ENCODE measurements at regions not wholly inside any gene's neighbourhood (a gene's known extent, or its start where the extent isn't known, plus 50 kb on each side); places are given as distances from the start of the nearest gene placed in this dataset.

DNA sequence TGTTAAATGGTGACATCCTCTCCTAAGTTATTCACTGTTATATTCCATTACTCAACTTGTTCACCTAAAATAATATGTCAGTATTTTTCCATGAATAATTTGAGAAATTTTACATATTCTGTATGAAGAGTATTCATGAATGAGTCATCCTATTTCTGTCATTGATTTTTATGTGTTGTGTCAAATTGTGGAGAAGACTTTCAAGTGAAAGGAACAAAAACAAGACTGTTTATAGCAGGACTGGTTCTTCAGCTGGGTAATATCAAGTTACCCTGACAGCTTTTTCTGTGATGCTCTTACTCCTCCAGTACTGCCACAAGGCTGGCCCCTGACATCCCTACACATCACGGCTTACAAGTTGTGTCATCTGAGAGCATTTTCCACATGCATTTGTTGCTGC is 847.7 kb downstream of the NCAM2 start:
- Mint-ChIP-seq H3K27ac (no peak overlapping the region), H3K36me3 (no peaks in the 10 kb centered on the region), H3K9me3 (no peaks in the 10 kb centered on the region), H3K27me3 (no peaks in the 10 kb centered on the region), H3K4me3 (no peak overlapping the region), H3K4me1 (ENCODE audit: unreplicated experiment) (no peaks in the 10 kb centered on the region)
- DNase-seq (ENCODE audit: extremely low spot score, unreplicated experiment), result no peak
- no peak for TF ChIP-seq CTCF (conservative IDR thresholded peaks at IDR 0.05)

GRCh38 chr21:21851205-21851604 is 853.0 kb downstream of the NCAM2 start:
- Mint-ChIP-seq H3K4me3 (no peak overlapping the region), H3K9me3 (peaks cover 5% of the 10 kb centered on the region), H3K36me3 (no peaks in the 10 kb centered on the region), H3K27me3 (no peaks in the 10 kb centered on the region), H3K27ac (no peak overlapping the region), H3K4me1 (ENCODE audit: unreplicated experiment) (no peaks in the 10 kb centered on the region)
- TF ChIP-seq CTCF (conservative IDR thresholded peaks at IDR 0.05), result no peak
- DNase-seq (ENCODE audit: extremely low spot score, unreplicated experiment), result no peak

- no peaks in the 10 kb centered on the region for H3K4me1 Mint-ChIP-seq (ENCODE audit: unreplicated experiment)
- peaks cover 5% of the 10 kb centered on the region for H3K9me3 Mint-ChIP-seq
- no peaks in the 10 kb centered on the region for H3K27me3 Mint-ChIP-seq
- TF ChIP-seq CTCF (conservative IDR thresholded peaks at IDR 0.05), result no peak
- H3K27ac Mint-ChIP-seq, result no peak overlapping the region
- no peak for DNase-seq (ENCODE audit: extremely low spot score, unreplicated experiment)
- no peaks in the 10 kb centered on the region for H3K36me3 Mint-ChIP-seq
- no peak overlapping the region for H3K4me3 Mint-ChIP-seq
Observed at GRCh38 chr21:21851657-21852056, 853.4 kb downstream of the NCAM2 start.

DNA sequence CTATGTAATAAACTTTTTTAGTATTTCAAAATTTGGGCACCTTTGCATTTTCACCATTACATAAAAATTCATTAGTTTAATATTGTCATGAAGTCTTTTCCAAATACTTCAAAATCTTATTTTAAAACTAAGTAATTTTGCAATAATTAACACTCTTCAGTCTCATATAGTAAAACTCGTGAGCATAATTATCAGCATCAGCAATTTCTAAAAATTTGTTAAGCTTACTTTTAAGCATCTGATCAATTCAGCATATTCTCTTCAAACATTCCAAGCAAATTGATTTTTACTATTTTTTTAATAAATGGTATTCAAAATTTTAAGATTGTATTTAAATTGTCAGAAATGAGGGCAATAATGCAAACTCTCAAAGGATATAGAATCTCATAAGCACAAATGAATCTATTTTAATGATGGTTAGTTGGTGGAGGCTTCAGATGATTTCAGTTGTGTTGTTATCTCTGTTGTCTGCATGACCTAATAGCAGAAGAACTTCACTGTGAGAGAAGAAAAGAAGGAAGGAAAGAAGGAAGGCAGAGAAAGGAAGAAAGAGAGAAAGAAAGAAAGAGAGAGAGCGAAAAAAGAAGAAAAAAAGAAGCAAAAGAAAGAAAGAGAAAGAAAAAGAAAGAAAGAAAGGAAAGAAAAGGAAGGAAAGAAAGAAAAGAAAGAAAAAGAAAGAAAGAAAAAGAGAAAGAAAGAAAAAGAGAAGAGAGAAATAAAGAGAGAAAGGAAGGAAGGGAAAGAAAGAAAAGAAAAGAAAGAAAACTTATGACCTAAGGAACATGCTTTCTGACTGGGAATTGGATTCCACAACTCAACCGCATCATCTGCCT is 860.5 kb downstream of the NCAM2 start:
- no peak overlapping the region for H3K4me3 Mint-ChIP-seq
- no peaks in the 10 kb centered on the region for H3K4me1 Mint-ChIP-seq (ENCODE audit: unreplicated experiment)
- H3K36me3 Mint-ChIP-seq, result no peaks in the 10 kb centered on the region
- peaks cover 5% of the 10 kb centered on the region for H3K9me3 Mint-ChIP-seq
- peak overlapping the region; percentile 3 for H3K27ac Mint-ChIP-seq
- no peak for DNase-seq (ENCODE audit: extremely low spot score, unreplicated experiment)
- H3K27me3 Mint-ChIP-seq, result peaks cover 3% of the 10 kb centered on the region
- no peak for TF ChIP-seq CTCF (conservative IDR thresholded peaks at IDR 0.05)

- no peak overlapping the region for H3K27ac Mint-ChIP-seq
- TF ChIP-seq CTCF (conservative IDR thresholded peaks at IDR 0.05), result no peak
- H3K4me1 Mint-ChIP-seq (ENCODE audit: unreplicated experiment), result no peaks in the 10 kb centered on the region
- H3K36me3 Mint-ChIP-seq, result no peaks in the 10 kb centered on the region
- no peak overlapping the region for H3K4me3 Mint-ChIP-seq
- peaks cover 3% of the 10 kb centered on the region for H3K27me3 Mint-ChIP-seq
- no peaks in the 10 kb centered on the region for H3K9me3 Mint-ChIP-seq
- DNase-seq (ENCODE audit: extremely low spot score, unreplicated experiment), result no peak
Observed at GRCh38 chr21:21860888-21861287, 862.7 kb downstream of the NCAM2 start.

All from type B pancreatic cell (in vitro differentiated cells).